IMR-90 (cell line): ENCODE measurements at regions not wholly inside any gene's neighbourhood (a gene's known extent, or its start where the extent isn't known, plus 50 kb on each side); places are given as distances from the start of the nearest gene placed in this dataset.

ENCODE experiments used
- ATAC-seq: fragments of 200-7000 bp; cut with Tn5 transposase; 2 replicates; pipeline ENCODE4 v1.9.1; 2020; ENCODE audit warnings: low read depth, mild to moderate bottlenecking, moderate library complexity
- BruUV-seq: library from RNA; stranded (reverse); fragments of 400-500 nt; replicated peaks from 2 replicates; lab custom pipeline; 2021; lab: Mats Ljungman, UMichigan
- CTCF ChIA-PET: fragments of 300-600 bp; formaldehyde crosslinking; extraction: SDS; loops from one replicate; lab custom pipeline; 2021; ENCODE audit warnings: antibody characterized with exemption; lab: Yijun Ruan, JAX
- POLR2A ChIA-PET: fragments of 300-600 bp; sonication (Branson Sonifier 250); formaldehyde crosslinking; loops from one replicate; lab custom pipeline; 2022; ENCODE audit warnings: antibody characterized with exemption; ENCODE audit not compliant: unreplicated experiment; lab: Charles Lee
- DNase-seq: peaks from one replicate; pipeline ENCODE4 v3.0.0; 2013
- H2AFZ ChIP-seq: replicated peaks from 2 replicates; pipeline ENCODE3; 2013; ENCODE audit warnings: low read length, mild to moderate bottlenecking; ENCODE audit not compliant: poor library complexity
- H2AK5ac ChIP-seq: 2 replicates; pipeline ENCODE4 v1.6.1; 2013; ENCODE audit warnings: low read depth, low read length, inconsistent platforms
- H2AK9ac ChIP-seq: replicated peaks from 2 replicates; pipeline ENCODE3; 2013; ENCODE audit warnings: mild to moderate bottlenecking, low read depth, low read length, moderate library complexity; ENCODE audit not compliant: poor library complexity
- H2BK120ac ChIP-seq: 2 replicates; pipeline ENCODE4 v1.6.1; 2013; ENCODE audit warnings: low read depth, low read length, inconsistent platforms
- H2BK15ac ChIP-seq: 3 replicates; pipeline ENCODE4 v1.6.1; 2013; ENCODE audit warnings: low read depth, low read length, inconsistent platforms
- H2BK20ac ChIP-seq: 2 replicates; pipeline ENCODE4 v1.6.1; 2013; ENCODE audit warnings: low read depth, mild to moderate bottlenecking, inconsistent platforms, low read length, moderate library complexity
- H2BK5ac ChIP-seq: 2 replicates; pipeline ENCODE4 v1.6.1; 2013; ENCODE audit warnings: mild to moderate bottlenecking, low read depth, low read length, inconsistent platforms; ENCODE audit not compliant: poor library complexity, severe bottlenecking
- H3K14ac ChIP-seq: replicated peaks from 2 replicates; pipeline ENCODE4 v1.6.1; 2013; ENCODE audit warnings: low read depth, low read length, inconsistent platforms
- H3K18ac ChIP-seq: 2 replicates; pipeline ENCODE4 v1.6.1; 2013; ENCODE audit warnings: low read depth, low read length, control low read depth
- H3K23ac ChIP-seq: 2 replicates; pipeline ENCODE4 v1.6.1; 2013; ENCODE audit warnings: low read depth, low read length, inconsistent platforms
- H3K27ac ChIP-seq: 2 replicates; pipeline ENCODE4 v1.5.1; 2013; ENCODE audit warnings: mild to moderate bottlenecking, control low read depth, low read length; ENCODE audit not compliant: insufficient read depth
- H3K27me3 ChIP-seq: 2 replicates; pipeline ENCODE4 v1.6.1; 2013; ENCODE audit warnings: low read length; ENCODE audit not compliant: control insufficient read depth, insufficient read depth
- H3K36me3 ChIP-seq: 2 replicates; pipeline ENCODE4 v1.6.1; 2013; ENCODE audit warnings: low read length, mixed read lengths; ENCODE audit not compliant: control insufficient read depth, insufficient read depth
- H3K4ac ChIP-seq: 2 replicates; pipeline ENCODE4 v1.6.1; 2013; ENCODE audit warnings: low read depth, low read length, inconsistent platforms
- H3K4me1 ChIP-seq: 2 replicates; pipeline ENCODE4 v1.6.1; 2013; ENCODE audit warnings: low read length, mixed read lengths; ENCODE audit not compliant: control insufficient read depth, insufficient read depth
- H3K4me2 ChIP-seq: 2 replicates; pipeline ENCODE4 v1.6.1; 2013; ENCODE audit warnings: low read depth, mild to moderate bottlenecking, control low read depth, low read length, moderate library complexity
- H3K4me3 ChIP-seq: 2 replicates; pipeline ENCODE4 v1.5.1; 2013; ENCODE audit warnings: low read depth, mild to moderate bottlenecking, control low read depth, low read length, moderate library complexity; ENCODE audit not compliant: insufficient read depth
- H3K56ac ChIP-seq: 2 replicates; pipeline ENCODE4 v1.6.1; 2013; ENCODE audit warnings: low read length, inconsistent platforms; ENCODE audit not compliant: insufficient read depth; ENCODE audit errors: extremely low read depth
- H3K79me1 ChIP-seq, 2 experiments: 2 replicates each; pipeline ENCODE4 v1.6.1; 2013; ENCODE audit warnings: low read length in 2 of 2, inconsistent platforms in 1 of 2, low read depth in 1 of 2
- H3K9ac ChIP-seq: 2 replicates; pipeline ENCODE4 v1.6.1; 2013; ENCODE audit warnings: low read depth, low read length, control low read depth
- H3K9me1 ChIP-seq: 2 replicates; pipeline ENCODE4 v1.6.1; 2013; ENCODE audit warnings: low read length, inconsistent platforms; ENCODE audit not compliant: insufficient read depth
- H3K9me3 ChIP-seq: 2 replicates; pipeline ENCODE4 v1.6.1; 2013; ENCODE audit warnings: low read length; ENCODE audit not compliant: control insufficient read depth, insufficient read depth
- H4K20me1 ChIP-seq: 2 replicates; pipeline ENCODE4 v1.6.1; 2013; ENCODE audit warnings: low read length, inconsistent platforms; ENCODE audit not compliant: insufficient read depth
- H4K5ac ChIP-seq: 2 replicates; pipeline ENCODE4 v1.6.1; 2013; ENCODE audit warnings: mild to moderate bottlenecking, low read depth, low read length, control low read depth
- H4K8ac ChIP-seq, 2 experiments: 2 replicates each; pipeline ENCODE4 v1.6.1; 2013; ENCODE audit warnings: low read depth in 2 of 2, low read length in 2 of 2, control low read depth in 1 of 2, inconsistent platforms in 1 of 2
- H4K91ac ChIP-seq: 2 replicates; pipeline ENCODE4 v1.6.1; 2013; ENCODE audit warnings: low read depth, low read length, inconsistent platforms; ENCODE audit not compliant: insufficient read depth
- CEBPB ChIP-seq: IDR thresholded peaks from 2 replicates; pipeline ENCODE4 v1.6.1; 2012; ENCODE audit warnings: low read depth, low read length, improper control_type of control experiment
- CHD1 ChIP-seq: IDR thresholded peaks from 2 replicates; pipeline ENCODE4 v1.6.1; 2012; ENCODE audit warnings: low read depth, low read length, improper control_type of control experiment
- FOS ChIP-seq: fragments of 150-350 bp; IDR thresholded peaks from 2 replicates; pipeline ENCODE4 v1.6.1; 2016; ENCODE audit warnings: low read depth, low read length
- MAFK ChIP-seq: IDR thresholded peaks from 2 replicates; pipeline ENCODE4 v1.6.1; 2012; ENCODE audit warnings: low read depth, low read length, improper control_type of control experiment
- MAZ ChIP-seq: IDR thresholded peaks from 2 replicates; pipeline ENCODE4 v1.6.1; 2012; ENCODE audit warnings: low read depth, mild to moderate bottlenecking, low read length, improper control_type of control experiment, moderate library complexity, borderline replicate concordance
- MXI1 ChIP-seq: IDR thresholded peaks from 2 replicates; pipeline ENCODE4 v1.6.1; 2012; ENCODE audit warnings: low read depth, mild to moderate bottlenecking, low read length, moderate library complexity, borderline replicate concordance
- RFX5 ChIP-seq: IDR thresholded peaks from 2 replicates; pipeline ENCODE4 v1.8.0; 2012; ENCODE audit warnings: low read depth, mild to moderate bottlenecking, low read length, moderate library complexity
- SMC3 ChIP-seq: fragments of 150-350 bp; IDR thresholded peaks from 2 replicates; pipeline ENCODE4 v1.6.1; 2016; ENCODE audit warnings: low read depth, mild to moderate bottlenecking, antibody characterized with exemption, low read length, moderate library complexity
- WGBS, 2 experiments: methylation state at CpG; one replicate each; pipeline versions ENCODE4 v1.1.5 to v1.1.7; 2013; ENCODE audit warnings: missing lambda C conversion rate in 2 of 2; ENCODE audit not compliant: insufficient read length in 1 of 2; ENCODE audit errors: extremely low coverage in 2 of 2; 5-methylcytosine and 5-hydroxymethylcytosine counted together
- dilution Hi-C: fragments of 300-500 bp; cut with HindIII; formaldehyde crosslinking; loops from one replicate; pipeline ENCODE4 v1.14.3; 2018; ENCODE audit warnings: low sequenced_read_pairs; ENCODE audit not compliant: unreplicated experiment
- in situ Hi-C: fragments of 300-500 bp; cut with MboI; formaldehyde crosslinking; loops from 3 replicates; pipeline ENCODE4 v1.14.3; 2019; ENCODE audit warnings: low sequenced_read_pairs, inconsistent platforms, mixed read lengths
- intact Hi-C: fragments of 100-400 bp; cut with micrococcal nuclease; formaldehyde crosslinking; loops from 2 replicates; pipeline ENCODE4 v1.10.0; 2022
- TF ChIP-seq, protein P1 (sequence below): conservative IDR thresholded peaks from 2 replicates; pipeline ENCODE4 v1.5.1; 2012; ENCODE audit warnings: mild to moderate bottlenecking, low read depth, low read length, improper control_type of control experiment

DNA sequence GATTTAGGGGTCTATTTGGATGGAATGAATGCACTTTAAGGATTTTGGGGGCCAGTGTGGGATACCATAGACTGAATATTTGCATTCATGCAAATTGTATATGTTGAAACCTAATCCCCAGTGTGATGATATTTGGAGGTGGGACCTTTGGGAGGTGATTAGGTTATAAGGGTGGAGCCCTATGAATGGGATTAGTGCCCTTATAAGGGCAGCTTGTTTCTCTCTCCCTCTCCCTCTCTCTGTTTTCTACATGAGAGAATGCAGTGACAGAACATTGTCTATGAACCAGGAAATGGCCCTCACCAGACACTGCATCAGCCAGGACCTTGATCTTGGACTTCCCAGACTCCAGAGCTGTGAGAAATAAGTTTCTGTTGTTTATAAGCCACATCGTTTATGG lies 166.1 kb downstream of the MED10 start:
- no peaks in the 10 kb centered on the region for H3K79me1 ChIP-seq
- H2BK15ac ChIP-seq, result no peak overlapping the region
- no peak overlapping the region for H2AK5ac ChIP-seq
- in situ Hi-C loops (no loop called here), dilution Hi-C loops (no loop called here), intact Hi-C loops (no loop called here)
- no peak overlapping the region for H2AFZ ChIP-seq
- H3K14ac ChIP-seq, result no peak overlapping the region
- H3K56ac ChIP-seq, result no peak overlapping the region
- DNase-seq (no peak), ATAC-seq (no peak)
- no peaks in the 10 kb centered on the region for H3K36me3 ChIP-seq
- TF ChIP-seq MAFK (no peak), MAZ (no peak), MXI1 (no peak), CEBPB (no peak), RFX5 (no peak), CHD1 (no peak), SMC3 (no peak), FOS (no peak)
- TF ChIP-seq, protein P1, sequence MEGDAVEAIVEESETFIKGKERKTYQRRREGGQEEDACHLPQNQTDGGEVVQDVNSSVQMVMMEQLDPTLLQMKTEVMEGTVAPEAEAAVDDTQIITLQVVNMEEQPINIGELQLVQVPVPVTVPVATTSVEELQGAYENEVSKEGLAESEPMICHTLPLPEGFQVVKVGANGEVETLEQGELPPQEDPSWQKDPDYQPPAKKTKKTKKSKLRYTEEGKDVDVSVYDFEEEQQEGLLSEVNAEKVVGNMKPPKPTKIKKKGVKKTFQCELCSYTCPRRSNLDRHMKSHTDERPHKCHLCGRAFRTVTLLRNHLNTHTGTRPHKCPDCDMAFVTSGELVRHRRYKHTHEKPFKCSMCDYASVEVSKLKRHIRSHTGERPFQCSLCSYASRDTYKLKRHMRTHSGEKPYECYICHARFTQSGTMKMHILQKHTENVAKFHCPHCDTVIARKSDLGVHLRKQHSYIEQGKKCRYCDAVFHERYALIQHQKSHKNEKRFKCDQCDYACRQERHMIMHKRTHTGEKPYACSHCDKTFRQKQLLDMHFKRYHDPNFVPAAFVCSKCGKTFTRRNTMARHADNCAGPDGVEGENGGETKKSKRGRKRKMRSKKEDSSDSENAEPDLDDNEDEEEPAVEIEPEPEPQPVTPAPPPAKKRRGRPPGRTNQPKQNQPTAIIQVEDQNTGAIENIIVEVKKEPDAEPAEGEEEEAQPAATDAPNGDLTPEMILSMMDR, result no peak
- H3K4me1 ChIP-seq, result no peaks in the 10 kb centered on the region
- no peak overlapping the region for H2BK5ac ChIP-seq
- no peak overlapping the region for H3K4me3 ChIP-seq
- H3K27me3 ChIP-seq, result no peaks in the 10 kb centered on the region
- H3K4me2 ChIP-seq, result no peak overlapping the region
- BruUV-seq, result no TSS peak
- H3K9me1 ChIP-seq, result no peaks in the 10 kb centered on the region
- no peak overlapping the region for H2BK120ac ChIP-seq
- no peak overlapping the region for H3K27ac ChIP-seq
- H4K91ac ChIP-seq, result no peak overlapping the region
- no peaks in the 10 kb centered on the region for H4K20me1 ChIP-seq
- no peak overlapping the region for H3K23ac ChIP-seq
- no peak overlapping the region for H2AK9ac ChIP-seq
- no peak overlapping the region for H3K4ac ChIP-seq
- no peak overlapping the region for H3K18ac ChIP-seq
- CTCF ChIA-PET, result no interaction called here
- no peak overlapping the region for H4K5ac ChIP-seq
- no peak overlapping the region for H2BK20ac ChIP-seq
- H3K9ac ChIP-seq, result no peak overlapping the region
- no CpG with 5 or more reads among the region's 1 CpG for WGBS, 2 experiments
- POLR2A ChIA-PET, result no interaction called here
- no peak overlapping the region for H4K8ac ChIP-seq
- H3K9me3 ChIP-seq, result peaks cover 25% of the 10 kb centered on the region
